ENCODE measurements at regions not wholly inside any gene's neighbourhood (a gene's known extent, or its start where the extent isn't known, plus 50 kb on each side); places are given as distances from the start of the nearest gene placed in this dataset.

DNA sequence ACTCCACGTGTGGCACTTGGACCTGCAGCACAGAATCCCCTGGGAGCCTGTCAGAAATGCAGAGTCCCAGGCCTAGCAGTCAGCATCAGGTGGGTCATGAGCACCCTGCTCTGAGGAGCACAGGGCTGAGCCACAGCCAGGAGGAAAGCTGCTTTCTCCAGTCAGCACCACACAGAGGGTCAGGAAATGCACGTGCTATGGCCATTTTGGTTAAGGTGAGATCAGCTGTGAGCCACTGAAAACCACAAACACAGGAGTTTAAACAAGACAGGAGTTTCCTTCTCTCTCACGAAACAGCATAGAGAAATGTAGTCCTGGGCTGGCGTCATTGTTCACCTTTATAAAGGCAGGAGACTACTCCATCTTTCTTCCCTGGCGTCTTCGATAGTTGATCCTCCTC is 204.5 kb upstream of the SFSWAP start:
- TF ChIP-seq CTCF (IDR thresholded peaks at IDR 0.05) (no peak), POLR2A (IDR thresholded peaks at IDR 0.05) (no peak)

All from lower leg skin (tissue), 3 donors.